OCI-LY7 (cell line): ENCODE measurements at regions not wholly inside any gene's neighbourhood (a gene's known extent, or its start where the extent isn't known, plus 50 kb on each side); places are given as distances from the start of the nearest gene placed in this dataset.

Experiments
- BruUV-seq: library from RNA; stranded (reverse); fragments of 400-500 nt; replicated peaks from 2 replicates; lab custom pipeline; 2021; lab: Mats Ljungman, UMichigan
- CTCF ChIA-PET: fragments of 300-600 bp; sonication (Branson Sonifier 250); formaldehyde crosslinking; loops from one replicate; lab custom pipeline; 2022; ENCODE audit warnings: antibody characterized with exemption; ENCODE audit not compliant: unreplicated experiment; lab: Charles Lee
- POLR2A ChIA-PET: fragments of 300-600 bp; sonication (Branson Sonifier 250); formaldehyde crosslinking; loops from one replicate; lab custom pipeline; 2022; ENCODE audit warnings: antibody characterized with exemption; lab: Charles Lee
- DNase-seq: peaks from one replicate; pipeline ENCODE4 v3.0.0-alpha.2; 2015; ENCODE audit warnings: low spot score
- H2AFZ ChIP-seq: fragments of 200-600 bp; sonication (generic), shearing (Covaris generic); 2 replicates; pipeline ENCODE4 v1.6.1; 2014; ENCODE audit warnings: mild to moderate bottlenecking, antibody characterized with exemption, low read length, moderate library complexity
- H3K27ac ChIP-seq: fragments of 200-600 bp; sonication (generic); 2 replicates; pipeline ENCODE4 v1.5.1; 2014; ENCODE audit warnings: mixed run types, low read depth, mild to moderate bottlenecking, moderate library complexity, low read length, inconsistent platforms; ENCODE audit not compliant: poor library complexity, severe bottlenecking
- H3K36me3 ChIP-seq: fragments of 200-600 bp; sonication (generic); 2 replicates; pipeline ENCODE4 v1.6.1; 2014; ENCODE audit warnings: mild to moderate bottlenecking, antibody characterized with exemption, low read length, moderate library complexity, mixed read lengths; ENCODE audit not compliant: insufficient read depth
- H3K4me1 ChIP-seq: fragments of 200-600 bp; sonication (generic); 2 replicates; pipeline ENCODE4 v1.5.1; 2014; ENCODE audit warnings: mild to moderate bottlenecking, low read length; ENCODE audit not compliant: insufficient read depth, poor library complexity, severe bottlenecking
- H3K4me2 ChIP-seq: fragments of 200-600 bp; sonication (generic); 2 replicates; pipeline ENCODE4 v1.6.1; 2014; ENCODE audit warnings: mild to moderate bottlenecking, low read length
- H3K4me3 ChIP-seq: fragments of 200-600 bp; sonication (generic); 2 replicates; pipeline ENCODE4 v1.5.1; 2014; ENCODE audit warnings: mild to moderate bottlenecking, low read depth, low read length; ENCODE audit not compliant: poor library complexity, severe bottlenecking
- H3K79me2 ChIP-seq: fragments of 200-600 bp; sonication (generic); 2 replicates; pipeline ENCODE4 v1.6.1; 2016; ENCODE audit warnings: low read depth, mild to moderate bottlenecking, low read length, moderate library complexity, mixed read lengths; ENCODE audit not compliant: insufficient read depth
- H3K9me2 ChIP-seq: fragments of 200-600 bp; sonication (generic); 2 replicates; pipeline ENCODE4 v1.6.1; 2016; ENCODE audit warnings: mild to moderate bottlenecking, low read length, mixed read lengths; ENCODE audit not compliant: insufficient read depth
- H3K9me3 ChIP-seq: fragments of 200-600 bp; sonication (generic); 2 replicates; pipeline ENCODE4 v1.6.1; 2014; ENCODE audit warnings: mild to moderate bottlenecking, mixed run types, low read length, mixed read lengths
- H4K20me1 ChIP-seq: fragments of 200-600 bp; sonication (generic); 2 replicates; pipeline ENCODE4 v1.6.1; 2014; ENCODE audit warnings: mild to moderate bottlenecking, antibody characterized with exemption, low read length, moderate library complexity, mixed read lengths; ENCODE audit not compliant: insufficient read depth
- CTCF ChIP-seq: fragments of 200-600 bp; sonication (generic); conservative IDR thresholded peaks from 2 replicates; pipeline ENCODE4 v1.5.1; 2014; ENCODE audit warnings: mild to moderate bottlenecking, antibody characterized with exemption, low read length, moderate library complexity, mixed read lengths
- EZH2phosphoT487 ChIP-seq: fragments of 200-600 bp; sonication (generic); IDR thresholded peaks from 2 replicates; pipeline ENCODE4 v1.6.1; 2018; ENCODE audit warnings: low read depth, borderline replicate concordance, mild to moderate bottlenecking, mixed run types, antibody characterized with exemption, low read length, moderate library complexity, mixed read lengths
- intact Hi-C: fragments of 100-400 bp; cut with micrococcal nuclease; formaldehyde crosslinking; loops from one replicate; pipeline ENCODE4 v1.10.0; 2022; ENCODE audit not compliant: unreplicated experiment

- Histone ChIP-seq H4K20me1 (no peaks in the 10 kb centered on the region), H3K4me3 (no peak overlapping the region), H3K79me2 (no peaks in the 10 kb centered on the region), H2AFZ (no peak overlapping the region), H3K27ac (no peak overlapping the region), H3K9me2 (0 out of 2 replicates have a peak, but pooled peaks cover 3% of the 10 kb centered on the region), H3K4me2 (no peak overlapping the region), H3K9me3 (no peaks in the 10 kb centered on the region), H3K36me3 (no peaks in the 10 kb centered on the region), H3K4me1 (no peaks in the 10 kb centered on the region)
- TF ChIP-seq EZH2phosphoT487 (no peak), CTCF (no peak)
- ChIA-PET CTCF (no interaction called here), POLR2A (interaction anchor here (0.6 kb wide), 1 partner anchor 92 kb away, joined by 5 read pairs; no protein-coding TSS in a partner anchor)
- no TSS peak for BruUV-seq
- DNase-seq = no peak
- intact Hi-C loops = no loop called here
Observed at GRCh38 chr16:63596716-63597115, 1525.1 kb downstream of the CDH11 start.

- Histone ChIP-seq H3K4me1 (no peaks in the 10 kb centered on the region), H3K9me2 (0 out of 2 replicates have a peak, but pooled peaks cover 3% of the 10 kb centered on the region), H2AFZ (no peak overlapping the region), H3K9me3 (no peaks in the 10 kb centered on the region), H3K4me3 (no peak overlapping the region), H4K20me1 (no peaks in the 10 kb centered on the region), H3K36me3 (no peaks in the 10 kb centered on the region), H3K27ac (no peak overlapping the region), H3K4me2 (no peak overlapping the region), H3K79me2 (no peaks in the 10 kb centered on the region)
- TF ChIP-seq CTCF (no peak), EZH2phosphoT487 (no peak)
- intact Hi-C loops = no loop called here
- BruUV-seq = no TSS peak
- CTCF ChIA-PET = no interaction called here
- no peak for DNase-seq
- POLR2A ChIA-PET = interaction anchor here (0.6 kb wide), 1 partner anchor 38 kb away, joined by 4 read pairs; no protein-coding TSS in a partner anchor
Observed at GRCh38 chr16:63592852-63593251, 1529.0 kb downstream of the CDH11 start.

GRCh38 chr16:63581570-63581969 is 1540.3 kb downstream of the CDH11 start:
- no peaks in the 10 kb centered on the region for H3K79me2 ChIP-seq
- H3K27ac ChIP-seq = no peak overlapping the region
- no peaks in the 10 kb centered on the region for H4K20me1 ChIP-seq
- ChIA-PET CTCF (no interaction called here), POLR2A (interaction anchor here (1.0 kb wide), 1 partner anchor 74 kb away, joined by 4 read pairs; no protein-coding TSS in a partner anchor)
- no peaks in the 10 kb centered on the region for H3K36me3 ChIP-seq
- no peak overlapping the region for H2AFZ ChIP-seq
- H3K4me3 ChIP-seq = no peak overlapping the region
- no peaks in the 10 kb centered on the region for H3K9me3 ChIP-seq
- DNase-seq = no peak
- no peak overlapping the region for H3K4me2 ChIP-seq
- intact Hi-C loops = no loop called here
- H3K4me1 ChIP-seq = no peaks in the 10 kb centered on the region
- BruUV-seq = no TSS peak
- TF ChIP-seq CTCF (no peak), EZH2phosphoT487 (no peak)
- H3K9me2 ChIP-seq = no peaks in the 10 kb centered on the region
